ENCODE measurements at regions not wholly inside any gene's neighbourhood (a gene's known extent, or its start where the extent isn't known, plus 50 kb on each side); places are given as distances from the start of the nearest gene placed in this dataset.

GRCh38 chr20:41927655-41928054 is 309.5 kb upstream of the CHD6 start (continued):
- TF ChIP-seq, protein P1, sequence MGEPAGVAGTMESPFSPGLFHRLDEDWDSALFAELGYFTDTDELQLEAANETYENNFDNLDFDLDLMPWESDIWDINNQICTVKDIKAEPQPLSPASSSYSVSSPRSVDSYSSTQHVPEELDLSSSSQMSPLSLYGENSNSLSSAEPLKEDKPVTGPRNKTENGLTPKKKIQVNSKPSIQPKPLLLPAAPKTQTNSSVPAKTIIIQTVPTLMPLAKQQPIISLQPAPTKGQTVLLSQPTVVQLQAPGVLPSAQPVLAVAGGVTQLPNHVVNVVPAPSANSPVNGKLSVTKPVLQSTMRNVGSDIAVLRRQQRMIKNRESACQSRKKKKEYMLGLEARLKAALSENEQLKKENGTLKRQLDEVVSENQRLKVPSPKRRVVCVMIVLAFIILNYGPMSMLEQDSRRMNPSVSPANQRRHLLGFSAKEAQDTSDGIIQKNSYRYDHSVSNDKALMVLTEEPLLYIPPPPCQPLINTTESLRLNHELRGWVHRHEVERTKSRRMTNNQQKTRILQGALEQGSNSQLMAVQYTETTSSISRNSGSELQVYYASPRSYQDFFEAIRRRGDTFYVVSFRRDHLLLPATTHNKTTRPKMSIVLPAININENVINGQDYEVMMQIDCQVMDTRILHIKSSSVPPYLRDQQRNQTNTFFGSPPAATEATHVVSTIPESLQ (CRISPR knock-in tag; IDR thresholded peaks at IDR 0.05), result no peak
- no peak for TF ChIP-seq ATF1 (CRISPR knock-in tag; IDR thresholded peaks at IDR 0.05)

- ChIA-PET POLR2A (no interaction called here), CTCF (interaction anchor here (1.3 kb wide), 1 partner anchor 188 kb away, joined by 5 read pairs; no protein-coding TSS in a partner anchor)
- Mint-ChIP-seq H3K9me3 (peaks cover 15% of the 10 kb centered on the region), H3K27me3 (ENCODE audit: low read depth) (no peaks in the 10 kb centered on the region; the same call in 1 of the 2 replicates), H3K4me1 (peaks cover 5% of the 10 kb centered on the region), H3K27ac (no peak overlapping the region), H3K36me3 (0 out of 2 replicates have a peak, but pooled peaks cover 9% of the 10 kb centered on the region), H3K4me3 (no peak overlapping the region)
- no peak for DNase-seq (ENCODE audit: low spot score)
- TF ChIP-seq, protein P2, sequence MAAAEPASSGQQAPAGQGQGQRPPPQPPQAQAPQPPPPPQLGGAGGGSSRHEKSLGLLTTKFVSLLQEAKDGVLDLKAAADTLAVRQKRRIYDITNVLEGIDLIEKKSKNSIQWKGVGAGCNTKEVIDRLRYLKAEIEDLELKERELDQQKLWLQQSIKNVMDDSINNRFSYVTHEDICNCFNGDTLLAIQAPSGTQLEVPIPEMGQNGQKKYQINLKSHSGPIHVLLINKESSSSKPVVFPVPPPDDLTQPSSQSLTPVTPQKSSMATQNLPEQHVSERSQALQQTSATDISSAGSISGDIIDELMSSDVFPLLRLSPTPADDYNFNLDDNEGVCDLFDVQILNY (CRISPR knock-in tag; IDR thresholded peaks at IDR 0.05), result no peak
- TF ChIP-seq, protein P3, sequence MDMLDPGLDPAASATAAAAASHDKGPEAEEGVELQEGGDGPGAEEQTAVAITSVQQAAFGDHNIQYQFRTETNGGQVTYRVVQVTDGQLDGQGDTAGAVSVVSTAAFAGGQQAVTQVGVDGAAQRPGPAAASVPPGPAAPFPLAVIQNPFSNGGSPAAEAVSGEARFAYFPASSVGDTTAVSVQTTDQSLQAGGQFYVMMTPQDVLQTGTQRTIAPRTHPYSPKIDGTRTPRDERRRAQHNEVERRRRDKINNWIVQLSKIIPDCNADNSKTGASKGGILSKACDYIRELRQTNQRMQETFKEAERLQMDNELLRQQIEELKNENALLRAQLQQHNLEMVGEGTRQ (CRISPR knock-in tag; IDR thresholded peaks at IDR 0.05), result no peak
- TF ChIP-seq, protein P4, sequence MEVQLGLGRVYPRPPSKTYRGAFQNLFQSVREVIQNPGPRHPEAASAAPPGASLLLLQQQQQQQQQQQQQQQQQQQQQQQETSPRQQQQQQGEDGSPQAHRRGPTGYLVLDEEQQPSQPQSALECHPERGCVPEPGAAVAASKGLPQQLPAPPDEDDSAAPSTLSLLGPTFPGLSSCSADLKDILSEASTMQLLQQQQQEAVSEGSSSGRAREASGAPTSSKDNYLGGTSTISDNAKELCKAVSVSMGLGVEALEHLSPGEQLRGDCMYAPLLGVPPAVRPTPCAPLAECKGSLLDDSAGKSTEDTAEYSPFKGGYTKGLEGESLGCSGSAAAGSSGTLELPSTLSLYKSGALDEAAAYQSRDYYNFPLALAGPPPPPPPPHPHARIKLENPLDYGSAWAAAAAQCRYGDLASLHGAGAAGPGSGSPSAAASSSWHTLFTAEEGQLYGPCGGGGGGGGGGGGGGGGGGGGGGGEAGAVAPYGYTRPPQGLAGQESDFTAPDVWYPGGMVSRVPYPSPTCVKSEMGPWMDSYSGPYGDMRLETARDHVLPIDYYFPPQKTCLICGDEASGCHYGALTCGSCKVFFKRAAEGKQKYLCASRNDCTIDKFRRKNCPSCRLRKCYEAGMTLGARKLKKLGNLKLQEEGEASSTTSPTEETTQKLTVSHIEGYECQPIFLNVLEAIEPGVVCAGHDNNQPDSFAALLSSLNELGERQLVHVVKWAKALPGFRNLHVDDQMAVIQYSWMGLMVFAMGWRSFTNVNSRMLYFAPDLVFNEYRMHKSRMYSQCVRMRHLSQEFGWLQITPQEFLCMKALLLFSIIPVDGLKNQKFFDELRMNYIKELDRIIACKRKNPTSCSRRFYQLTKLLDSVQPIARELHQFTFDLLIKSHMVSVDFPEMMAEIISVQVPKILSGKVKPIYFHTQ (CRISPR knock-in tag; IDR thresholded peaks at IDR 0.05), result no peak
- TF ChIP-seq MYBL2 (CRISPR knock-in tag; IDR thresholded peaks at IDR 0.05), result no peak
- no peak for TF ChIP-seq PRRX2 (CRISPR knock-in tag; IDR thresholded peaks at IDR 0.05)
- no peak for TF ChIP-seq ZNF121 (CRISPR knock-in tag; IDR thresholded peaks at IDR 0.05)
- TF ChIP-seq JUN (CRISPR knock-in tag; IDR thresholded peaks at IDR 0.05), result no peak
- TF ChIP-seq IRF2 (CRISPR knock-in tag; IDR thresholded peaks at IDR 0.05; ENCODE audit: borderline replicate concordance, low read depth), result no peak
- TF ChIP-seq NFATC4 (CRISPR knock-in tag; IDR thresholded peaks at IDR 0.05), result no peak
- no peak for ATAC-seq
Observed at GRCh38 chr20:41927189-41927588, 309.0 kb upstream of the CHD6 start.

GRCh38 chr20:41925476-41925875 is 307.3 kb upstream of the CHD6 start:
- Mint-ChIP-seq H3K36me3 (0 out of 2 replicates have a peak, but pooled peaks cover 7% of the 10 kb centered on the region), H3K4me3 (no peak overlapping the region), H3K9me3 (peaks cover 8% of the 10 kb centered on the region), H3K27me3 (ENCODE audit: low read depth) (no peaks in the 10 kb centered on the region; the same call in 1 of the 2 replicates), H3K4me1 (no peaks in the 10 kb centered on the region; the same call in 1 of the 2 replicates), H3K27ac (no peak overlapping the region)
- no peak for ATAC-seq
- CTCF ChIA-PET, result interaction anchor here (0.9 kb wide), 1 partner anchor 186 kb away, joined by 3 read pairs; no protein-coding TSS in a partner anchor
- POLR2A ChIA-PET, result no interaction called here
- DNase-seq (ENCODE audit: low spot score), result no peak
- TF ChIP-seq IRF1 (CRISPR knock-in tag; IDR thresholded peaks at IDR 0.05) (no peak), MYBL2 (CRISPR knock-in tag; IDR thresholded peaks at IDR 0.05) (no peak), RORB (CRISPR knock-in tag; IDR thresholded peaks at IDR 0.05) (no peak), CREB1 (CRISPR knock-in tag; IDR thresholded peaks at IDR 0.05) (no peak), ZNF532 (CRISPR knock-in tag; IDR thresholded peaks at IDR 0.05; ENCODE audit: borderline replicate concordance) (no peak), TP53 (CRISPR knock-in tag; IDR thresholded peaks at IDR 0.05) (no peak), HMGA2 (CRISPR knock-in tag; IDR thresholded peaks at IDR 0.05) (no peak)
- TF ChIP-seq, protein P5, sequence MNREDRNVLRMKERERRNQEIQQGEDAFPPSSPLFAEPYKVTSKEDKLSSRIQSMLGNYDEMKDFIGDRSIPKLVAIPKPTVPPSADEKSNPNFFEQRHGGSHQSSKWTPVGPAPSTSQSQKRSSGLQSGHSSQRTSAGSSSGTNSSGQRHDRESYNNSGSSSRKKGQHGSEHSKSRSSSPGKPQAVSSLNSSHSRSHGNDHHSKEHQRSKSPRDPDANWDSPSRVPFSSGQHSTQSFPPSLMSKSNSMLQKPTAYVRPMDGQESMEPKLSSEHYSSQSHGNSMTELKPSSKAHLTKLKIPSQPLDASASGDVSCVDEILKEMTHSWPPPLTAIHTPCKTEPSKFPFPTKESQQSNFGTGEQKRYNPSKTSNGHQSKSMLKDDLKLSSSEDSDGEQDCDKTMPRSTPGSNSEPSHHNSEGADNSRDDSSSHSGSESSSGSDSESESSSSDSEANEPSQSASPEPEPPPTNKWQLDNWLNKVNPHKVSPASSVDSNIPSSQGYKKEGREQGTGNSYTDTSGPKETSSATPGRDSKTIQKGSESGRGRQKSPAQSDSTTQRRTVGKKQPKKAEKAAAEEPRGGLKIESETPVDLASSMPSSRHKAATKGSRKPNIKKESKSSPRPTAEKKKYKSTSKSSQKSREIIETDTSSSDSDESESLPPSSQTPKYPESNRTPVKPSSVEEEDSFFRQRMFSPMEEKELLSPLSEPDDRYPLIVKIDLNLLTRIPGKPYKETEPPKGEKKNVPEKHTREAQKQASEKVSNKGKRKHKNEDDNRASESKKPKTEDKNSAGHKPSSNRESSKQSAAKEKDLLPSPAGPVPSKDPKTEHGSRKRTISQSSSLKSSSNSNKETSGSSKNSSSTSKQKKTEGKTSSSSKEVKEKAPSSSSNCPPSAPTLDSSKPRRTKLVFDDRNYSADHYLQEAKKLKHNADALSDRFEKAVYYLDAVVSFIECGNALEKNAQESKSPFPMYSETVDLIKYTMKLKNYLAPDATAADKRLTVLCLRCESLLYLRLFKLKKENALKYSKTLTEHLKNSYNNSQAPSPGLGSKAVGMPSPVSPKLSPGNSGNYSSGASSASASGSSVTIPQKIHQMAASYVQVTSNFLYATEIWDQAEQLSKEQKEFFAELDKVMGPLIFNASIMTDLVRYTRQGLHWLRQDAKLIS (CRISPR knock-in tag; IDR thresholded peaks at IDR 0.05; ENCODE audit: borderline replicate concordance), result no peak
